Endodermal cell (in vitro differentiated cells): ENCODE measurements at regions not wholly inside any gene's neighbourhood (a gene's known extent, or its start where the extent isn't known, plus 50 kb on each side); places are given as distances from the start of the nearest gene placed in this dataset.

Experiments used
- DNase-seq: peaks from one replicate; pipeline ENCODE4 v3.0.0-alpha.2; 2017
- H3K27ac ChIP-seq: 2 replicates; pipeline ENCODE4 v1.5.1; 2013; ENCODE audit warnings: mild to moderate bottlenecking, low read depth, low read length, moderate library complexity
- H3K27me3 ChIP-seq: 2 replicates; pipeline ENCODE4 v1.6.1; 2013; ENCODE audit warnings: mild to moderate bottlenecking, low read length, moderate library complexity; ENCODE audit not compliant: insufficient read depth, control insufficient read depth, poor library complexity, severe bottlenecking
- H3K36me3 ChIP-seq: 2 replicates; pipeline ENCODE4 v1.7.0; 2013; ENCODE audit warnings: mild to moderate bottlenecking, low read length, moderate library complexity; ENCODE audit not compliant: control insufficient read depth, insufficient read depth
- H3K4me1 ChIP-seq: one replicate; pipeline ENCODE4 v1.7.0; 2013; ENCODE audit warnings: low read length; ENCODE audit not compliant: control insufficient read depth, insufficient read depth
- H3K4me3 ChIP-seq: 2 replicates; pipeline ENCODE4 v1.5.1; 2013; ENCODE audit warnings: mild to moderate bottlenecking, low read length, moderate library complexity
- H3K9ac ChIP-seq: 2 replicates; pipeline ENCODE4 v1.6.1; 2013; ENCODE audit warnings: mild to moderate bottlenecking, low read length, moderate library complexity; ENCODE audit not compliant: poor library complexity, severe bottlenecking; ENCODE audit errors: extremely low read depth
- H3K9me3 ChIP-seq: 2 replicates; pipeline ENCODE4 v1.6.1; 2013; ENCODE audit warnings: mild to moderate bottlenecking, low read length, moderate library complexity; ENCODE audit not compliant: control insufficient read depth
- H3K27ac Mint-ChIP-seq: 2 replicates; pipeline ENCODE4 v1.8.0; 2020; ENCODE audit warnings: mixed read lengths
- H3K27me3 Mint-ChIP-seq: 2 replicates; pipeline ENCODE4 v1.8.0; 2021; ENCODE audit warnings: mild to moderate bottlenecking, mixed read lengths; ENCODE audit not compliant: insufficient read depth
- H3K36me3 Mint-ChIP-seq: 2 replicates; pipeline ENCODE4 v1.8.0; 2020; ENCODE audit warnings: low read depth, mixed read lengths
- H3K4me1 Mint-ChIP-seq: 2 replicates; pipeline ENCODE4 v1.8.0; 2020; ENCODE audit warnings: mixed read lengths
- H3K4me3 Mint-ChIP-seq: 2 replicates; pipeline ENCODE4 v1.8.0; 2020; ENCODE audit warnings: mild to moderate bottlenecking, moderate library complexity, mixed read lengths
- H3K9me3 Mint-ChIP-seq: 2 replicates; pipeline ENCODE4 v1.8.0; 2020; ENCODE audit warnings: mild to moderate bottlenecking, mixed read lengths
- WGBS, 2 experiments: methylation state at CpG; one replicate each; pipeline versions ENCODE4 v1.1.5 to v1.1.7; 2013; ENCODE audit warnings: missing lambda C conversion rate in 2 of 2, mixed read lengths in 1 of 2; ENCODE audit not compliant: insufficient coverage in 1 of 2, insufficient read length in 1 of 2; 5-methylcytosine and 5-hydroxymethylcytosine counted together
- TF ChIP-seq, protein P1 (sequence below): fragments of 200-600 bp; sonication (generic); conservative IDR thresholded peaks from 2 replicates; pipeline ENCODE4 v1.5.0; 2021; ENCODE audit warnings: antibody characterized with exemption, mild to moderate bottlenecking

DNA sequence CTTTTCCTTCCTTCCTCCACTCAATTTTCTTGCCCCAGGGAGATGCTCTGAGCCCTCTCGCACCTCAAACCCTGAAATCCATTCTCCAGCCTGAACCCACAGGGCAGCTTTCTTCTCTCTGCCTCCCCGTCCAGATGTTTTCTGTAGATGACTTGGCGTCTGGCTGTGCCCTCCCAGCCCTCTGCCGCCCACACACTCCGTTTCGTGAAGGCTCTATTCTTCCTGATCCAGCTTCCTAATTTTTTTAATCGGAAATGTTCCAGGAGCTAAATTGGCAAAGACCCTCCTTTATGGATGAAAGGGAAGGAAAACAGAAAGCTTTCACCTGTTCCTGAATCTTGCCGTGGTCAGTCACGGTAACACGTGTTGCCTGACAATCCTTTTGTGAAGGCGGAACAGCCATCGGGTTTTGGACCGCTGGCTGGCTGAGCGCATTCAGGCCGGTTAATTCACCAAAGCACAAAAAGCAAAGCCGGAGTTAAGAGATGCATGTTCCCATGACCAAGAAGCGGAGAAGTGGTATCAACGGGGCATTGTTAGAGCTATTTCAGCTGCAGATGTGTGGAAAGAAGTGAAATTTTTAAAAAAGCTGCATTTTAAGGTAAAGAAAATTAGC is 70.2 kb upstream of the FBRSL1 start:
- Histone ChIP-seq H3K4me3 (no peak overlapping the region), H3K9me3 (peaks cover 7% of the 10 kb centered on the region), H3K27me3 (peaks cover 24% of the 10 kb centered on the region), H3K36me3 (no peaks in the 10 kb centered on the region), H3K4me1 (no peaks in the 10 kb centered on the region), H3K9ac (no peak overlapping the region), H3K27ac (no peak overlapping the region)
- Mint-ChIP-seq H3K4me1 (peaks cover 6% of the 10 kb centered on the region), H3K27ac (no peak overlapping the region), H3K27me3 (peaks cover 76% of the 10 kb centered on the region), H3K4me3 (no peak overlapping the region), H3K36me3 (no peaks in the 10 kb centered on the region), H3K9me3 (peaks cover 4% of the 10 kb centered on the region)
- WGBS, 2 experiments: 74 to 77% methylated on average over 16 to 18 of the region's 18 CpGs
- no peak for DNase-seq
- TF ChIP-seq, protein P1, sequence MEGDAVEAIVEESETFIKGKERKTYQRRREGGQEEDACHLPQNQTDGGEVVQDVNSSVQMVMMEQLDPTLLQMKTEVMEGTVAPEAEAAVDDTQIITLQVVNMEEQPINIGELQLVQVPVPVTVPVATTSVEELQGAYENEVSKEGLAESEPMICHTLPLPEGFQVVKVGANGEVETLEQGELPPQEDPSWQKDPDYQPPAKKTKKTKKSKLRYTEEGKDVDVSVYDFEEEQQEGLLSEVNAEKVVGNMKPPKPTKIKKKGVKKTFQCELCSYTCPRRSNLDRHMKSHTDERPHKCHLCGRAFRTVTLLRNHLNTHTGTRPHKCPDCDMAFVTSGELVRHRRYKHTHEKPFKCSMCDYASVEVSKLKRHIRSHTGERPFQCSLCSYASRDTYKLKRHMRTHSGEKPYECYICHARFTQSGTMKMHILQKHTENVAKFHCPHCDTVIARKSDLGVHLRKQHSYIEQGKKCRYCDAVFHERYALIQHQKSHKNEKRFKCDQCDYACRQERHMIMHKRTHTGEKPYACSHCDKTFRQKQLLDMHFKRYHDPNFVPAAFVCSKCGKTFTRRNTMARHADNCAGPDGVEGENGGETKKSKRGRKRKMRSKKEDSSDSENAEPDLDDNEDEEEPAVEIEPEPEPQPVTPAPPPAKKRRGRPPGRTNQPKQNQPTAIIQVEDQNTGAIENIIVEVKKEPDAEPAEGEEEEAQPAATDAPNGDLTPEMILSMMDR: no peak

DNA sequence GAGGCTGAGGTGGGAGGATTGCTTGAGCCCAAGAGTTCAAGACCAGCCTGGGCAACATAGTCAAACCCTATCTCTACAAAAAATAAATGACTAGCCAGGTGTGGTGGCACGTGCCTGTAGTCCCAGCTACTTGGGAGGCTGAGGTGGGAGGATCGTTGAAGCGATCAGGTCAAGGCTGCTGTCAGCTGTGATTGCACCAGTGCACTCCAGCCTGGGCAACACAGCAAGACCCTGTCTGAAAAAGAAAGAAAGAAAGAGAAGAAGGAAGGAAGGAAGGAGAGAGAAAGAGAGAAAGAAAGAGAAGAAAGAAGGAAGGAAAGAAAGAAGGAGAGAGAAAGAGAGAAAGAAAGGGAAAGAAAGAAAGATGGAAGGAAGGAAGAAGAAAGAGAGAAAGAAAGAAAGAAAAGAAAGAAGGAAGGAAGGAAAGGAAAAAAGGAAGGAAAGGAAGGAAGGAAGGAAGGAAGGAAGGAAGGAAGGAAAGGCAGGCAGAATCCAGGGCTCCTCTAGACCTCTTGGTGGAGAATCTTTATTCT is 71.5 kb upstream of the FBRSL1 start:
- WGBS, 2 experiments: 77 to 81% methylated on average over 3 of the region's 3 CpGs
- no peaks in the 10 kb centered on the region for H3K36me3 ChIP-seq
- no peaks in the 10 kb centered on the region for H3K4me1 ChIP-seq
- Mint-ChIP-seq H3K27me3 (peaks cover 70% of the 10 kb centered on the region), H3K4me3 (no peak overlapping the region), H3K9me3 (no peaks in the 10 kb centered on the region), H3K27ac (no peak overlapping the region), H3K36me3 (no peaks in the 10 kb centered on the region), H3K4me1 (no peaks in the 10 kb centered on the region)
- H3K4me3 ChIP-seq: no peak overlapping the region
- DNase-seq: no peak
- H3K9me3 ChIP-seq: peaks cover 7% of the 10 kb centered on the region
- H3K27ac ChIP-seq: no peak overlapping the region
- H3K9ac ChIP-seq: no peak overlapping the region
- H3K27me3 ChIP-seq: peaks cover 24% of the 10 kb centered on the region
- TF ChIP-seq, protein P1: no peak

GRCh38 chr12:132417741-132418140 is 72.2 kb upstream of the FBRSL1 start:
- Histone ChIP-seq H3K9me3 (peaks cover 4% of the 10 kb centered on the region), H3K9ac (no peak overlapping the region), H3K27me3 (peaks cover 24% of the 10 kb centered on the region), H3K4me3 (no peak overlapping the region), H3K4me1 (no peaks in the 10 kb centered on the region), H3K27ac (no peak overlapping the region), H3K36me3 (no peaks in the 10 kb centered on the region)
- no peak overlapping the region for H3K27ac Mint-ChIP-seq
- H3K4me1 Mint-ChIP-seq: no peaks in the 10 kb centered on the region
- TF ChIP-seq, protein P1: no peak
- H3K4me3 Mint-ChIP-seq: no peak overlapping the region
- no peak for DNase-seq
- WGBS, 2 experiments: 83 to 88% methylated on average over 14 to 15 of the region's 15 CpGs
- H3K27me3 Mint-ChIP-seq: peaks cover 64% of the 10 kb centered on the region
- no peaks in the 10 kb centered on the region for H3K36me3 Mint-ChIP-seq
- H3K9me3 Mint-ChIP-seq: no peaks in the 10 kb centered on the region
